GM19035 (cell line): ENCODE measurements at regions not wholly inside any gene's neighbourhood (a gene's known extent, or its start where the extent isn't known, plus 50 kb on each side); places are given as distances from the start of the nearest gene placed in this dataset.
"Not testable (repeated sequence)": the region's sequence is repeated elsewhere in the genome, so short reads cannot be mapped to it uniquely, and the experiment has no call there.

Source experiments
- ATAC-seq: cut with Tn5 transposase; IDR thresholded peaks from one replicate; pipeline ENCODE4 v1.9.1; 2021; ENCODE audit not compliant: unreplicated experiment

DNA sequence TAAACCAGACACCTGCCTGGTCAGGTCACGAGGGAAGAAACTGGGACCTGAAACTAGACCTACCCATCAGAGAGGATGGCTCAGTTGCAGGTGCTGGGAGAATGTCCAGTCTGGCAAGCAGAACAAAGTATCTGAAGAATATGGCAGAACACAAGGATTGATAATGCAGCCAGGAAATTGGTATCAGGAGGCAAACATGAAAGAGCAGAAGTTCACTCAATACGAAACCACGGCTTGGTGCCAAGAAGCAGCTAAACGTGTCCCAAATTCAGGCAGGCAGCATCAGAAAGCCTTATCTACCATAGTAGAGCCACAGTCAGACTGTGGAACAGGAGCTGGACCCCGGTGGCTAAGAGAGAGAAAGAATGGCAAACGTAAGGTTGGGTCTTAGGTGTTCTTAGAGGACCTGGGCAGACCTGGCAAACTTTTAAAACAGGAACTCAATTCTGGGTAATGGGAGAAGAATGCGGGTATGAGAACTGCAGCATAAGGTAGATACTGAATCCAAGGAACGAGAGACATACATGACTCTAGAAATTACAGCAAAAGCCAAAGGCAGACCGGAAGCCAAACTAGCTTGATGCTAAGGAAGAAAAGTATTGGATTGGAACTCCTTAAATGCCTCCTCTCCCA is 169.0 kb upstream of the NECTIN3 start:
- no peak for ATAC-seq

DNA sequence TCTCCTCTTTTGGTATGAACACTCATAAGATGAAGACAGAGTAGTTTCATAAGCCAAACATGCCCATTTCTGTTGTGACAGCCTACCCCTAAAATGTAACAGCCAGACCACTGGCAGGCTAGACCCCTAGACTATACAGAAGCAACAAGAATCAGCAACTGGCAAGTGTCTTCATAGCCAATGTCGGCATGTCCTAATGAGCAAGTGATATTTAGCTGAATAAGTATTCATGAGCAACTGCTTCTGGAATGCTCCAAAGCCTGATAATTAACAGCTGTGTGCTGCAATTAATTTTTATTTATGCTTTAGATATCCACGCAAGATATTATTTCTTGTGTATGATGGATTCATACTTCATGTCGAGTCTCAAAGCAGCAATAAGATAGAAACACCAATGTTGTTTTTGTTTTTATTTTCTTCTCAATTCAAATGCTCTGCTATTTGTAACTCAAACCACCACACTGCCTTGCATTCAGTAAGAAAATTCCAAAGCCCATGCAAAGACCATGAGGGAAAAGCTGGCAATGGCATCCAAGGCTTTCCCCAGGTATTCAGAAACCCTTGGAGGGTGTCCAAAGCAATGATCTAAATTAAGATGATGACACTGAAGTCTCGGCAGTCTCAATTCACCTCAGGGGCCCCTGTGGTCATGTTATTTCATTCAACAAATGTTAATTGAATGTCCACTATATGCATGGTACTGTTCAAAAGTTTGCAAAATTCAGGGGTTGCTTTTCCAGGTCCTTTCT is 167.7 kb upstream of the NECTIN3 start:
- no peak for ATAC-seq

DNA sequence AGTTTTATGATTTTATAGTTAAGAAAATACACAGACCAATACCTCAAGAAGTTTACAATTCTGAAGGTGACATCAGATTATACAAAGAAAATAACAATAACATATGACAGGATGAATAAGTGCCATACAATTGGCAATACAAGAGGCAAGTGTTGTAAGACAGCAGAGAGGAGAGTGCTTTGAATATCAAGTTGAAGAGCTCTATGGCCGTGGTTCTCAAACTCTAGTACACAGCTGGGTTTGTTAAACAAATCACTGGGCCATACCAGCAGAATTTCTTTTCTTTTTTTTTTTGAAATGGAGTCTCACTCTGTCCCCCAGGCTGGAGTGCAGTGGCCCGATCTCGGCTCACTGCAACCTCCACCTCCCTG is 167.1 kb upstream of the NECTIN3 start:
- ATAC-seq: no peak

DNA sequence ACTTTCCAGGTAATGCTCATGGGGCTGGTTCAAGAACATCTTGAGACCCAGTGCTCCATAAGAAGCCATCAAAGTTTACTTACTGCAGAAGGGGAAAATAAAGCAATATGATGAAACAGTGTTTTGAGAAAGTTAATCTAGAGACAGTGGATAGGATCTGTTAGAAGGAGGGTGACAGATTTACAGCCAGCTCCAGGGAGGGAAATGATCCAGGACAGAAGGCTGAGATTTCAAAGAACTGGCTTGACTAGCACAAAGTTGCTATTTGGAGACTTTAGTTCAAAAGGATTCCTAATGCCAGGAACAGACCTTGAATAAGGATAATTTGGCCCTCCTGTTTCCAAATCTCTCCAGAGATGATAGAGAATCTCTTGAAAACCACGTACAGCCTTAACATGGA is 166.5 kb upstream of the NECTIN3 start:
- ATAC-seq: no peak

DNA sequence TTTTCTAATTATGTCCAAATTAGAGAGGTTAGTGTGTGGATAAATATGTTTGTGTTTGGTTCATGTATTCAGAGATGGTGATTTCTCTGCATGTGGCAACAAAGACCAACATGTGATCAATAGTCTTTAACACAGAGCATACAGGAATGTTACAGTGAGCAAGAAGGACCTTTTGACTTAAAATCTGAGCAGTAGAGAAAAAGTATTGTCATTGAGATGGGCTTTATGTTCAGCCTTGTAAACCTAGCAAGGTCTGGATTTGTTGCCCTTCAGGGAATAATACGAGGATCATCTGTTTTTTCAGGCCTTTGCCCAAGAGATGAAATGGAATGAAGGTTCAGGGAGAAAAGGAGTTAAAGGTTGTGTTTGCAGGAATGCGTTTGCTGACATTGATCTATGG is 161.8 kb upstream of the NECTIN3 start:
- ATAC-seq: no peak

DNA sequence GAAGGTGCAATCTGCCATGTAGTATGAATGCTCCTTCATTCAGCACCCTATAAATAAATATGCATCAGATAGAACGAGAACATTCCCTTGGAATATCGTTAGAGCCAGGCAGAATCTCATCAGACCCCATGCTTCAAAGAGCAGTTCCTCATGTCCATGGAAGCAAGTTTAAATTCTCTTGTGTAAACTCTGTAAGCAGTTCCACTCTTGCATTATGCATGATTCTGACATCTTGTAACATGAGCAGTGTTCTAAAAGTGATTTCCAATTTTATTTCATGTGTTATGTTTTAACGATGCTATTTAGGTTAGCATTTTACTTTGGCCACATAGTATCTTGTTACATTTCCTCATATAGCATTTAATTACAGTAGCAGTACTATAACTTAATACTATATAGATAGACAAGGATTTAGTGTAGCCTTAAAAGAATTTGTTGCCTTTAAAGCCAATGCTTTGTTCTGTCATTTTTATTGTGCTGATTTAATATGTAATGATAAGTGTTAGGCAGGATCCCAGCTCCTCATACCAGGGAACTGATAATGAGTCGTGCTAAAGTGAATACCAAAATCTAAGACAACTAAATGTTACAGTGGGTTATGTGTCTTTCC is 161.2 kb upstream of the NECTIN3 start:
- no peak for ATAC-seq

DNA sequence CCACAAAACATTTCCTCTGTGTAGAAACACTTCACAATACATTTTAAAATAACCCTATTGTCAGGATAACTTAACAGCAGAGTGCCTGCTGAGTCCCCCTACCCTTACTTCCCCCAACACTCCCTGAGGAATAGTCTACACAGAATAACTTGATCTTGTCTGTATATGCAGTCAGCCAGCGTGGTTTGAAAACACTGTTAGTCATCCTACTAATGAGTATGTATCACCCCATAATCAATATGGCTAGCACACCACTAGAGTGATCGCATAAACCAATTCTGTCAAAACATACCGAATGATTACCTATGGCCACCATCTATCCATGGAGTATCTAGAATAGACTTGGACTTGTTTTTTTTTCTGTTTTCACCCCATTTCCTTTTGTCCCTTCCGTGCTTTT is 152.7 kb upstream of the NECTIN3 start:
- ATAC-seq: no peak

DNA sequence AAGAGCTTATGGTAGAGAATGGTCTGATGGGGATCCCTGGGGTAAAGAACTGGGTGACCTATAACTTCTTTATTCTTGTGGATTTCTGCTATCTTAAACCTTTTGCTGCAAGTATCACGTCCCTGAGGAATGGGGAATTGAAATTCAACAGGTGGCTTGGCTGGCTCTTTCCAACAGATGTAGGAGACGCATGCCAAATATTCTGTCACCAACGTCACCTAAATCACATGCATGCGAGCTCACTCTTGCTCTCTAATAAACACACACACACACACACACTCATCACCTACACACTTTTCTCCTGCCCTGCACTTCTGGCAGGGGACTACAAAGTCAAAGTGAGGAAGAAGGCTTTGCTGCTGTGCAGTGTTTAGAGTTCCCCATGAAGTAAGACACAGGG is 145.8 kb upstream of the NECTIN3 start:
- no peak for ATAC-seq

DNA sequence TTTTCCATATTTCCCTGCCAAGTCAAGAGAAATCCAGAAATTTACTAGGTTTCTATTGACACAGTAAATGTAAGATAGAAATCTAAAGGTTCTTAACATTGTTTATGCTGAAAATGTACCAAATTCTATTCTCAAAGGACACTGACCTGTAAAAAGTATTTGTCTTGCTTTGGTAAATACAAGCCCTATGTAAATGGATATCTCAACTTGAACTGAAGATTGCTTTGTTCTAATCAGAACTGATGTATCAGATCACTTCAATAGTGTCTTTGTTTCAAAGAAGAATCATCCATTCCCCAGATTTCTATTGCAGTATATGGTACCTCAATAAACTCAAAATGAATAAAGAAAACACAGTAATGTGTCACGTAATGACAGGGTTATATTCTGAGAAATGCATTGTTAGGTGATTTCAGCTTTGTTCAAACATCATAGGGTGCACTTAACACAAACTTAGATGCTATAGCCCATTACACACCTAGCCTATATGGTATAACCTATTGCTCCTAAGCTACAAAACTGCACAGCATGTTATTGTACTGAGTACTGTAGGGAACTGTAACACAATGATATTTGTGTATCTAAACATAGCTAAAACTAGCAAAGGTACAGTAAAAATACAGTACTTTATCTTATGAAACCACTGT is 143.5 kb upstream of the NECTIN3 start:
- no peak for ATAC-seq

DNA sequence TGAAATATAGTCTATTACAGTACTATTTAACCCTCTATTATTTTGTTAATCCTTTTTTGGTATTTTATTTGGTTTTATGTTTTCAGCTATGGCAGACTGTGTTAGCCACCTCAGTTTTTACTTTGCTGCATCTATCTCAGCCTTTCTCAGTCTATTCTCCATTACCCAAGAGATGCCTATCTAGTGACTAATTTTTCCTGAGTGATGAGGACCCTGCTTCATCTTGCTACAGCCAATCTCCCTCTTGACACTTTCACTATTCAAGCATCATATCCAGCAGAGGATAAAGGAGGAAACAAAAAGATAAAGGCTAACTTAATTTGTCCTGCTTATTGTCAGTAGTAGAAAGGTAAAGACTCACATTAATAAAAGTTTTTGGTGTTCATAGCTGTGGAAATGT is 141.8 kb upstream of the NECTIN3 start:
- ATAC-seq: no peak

DNA sequence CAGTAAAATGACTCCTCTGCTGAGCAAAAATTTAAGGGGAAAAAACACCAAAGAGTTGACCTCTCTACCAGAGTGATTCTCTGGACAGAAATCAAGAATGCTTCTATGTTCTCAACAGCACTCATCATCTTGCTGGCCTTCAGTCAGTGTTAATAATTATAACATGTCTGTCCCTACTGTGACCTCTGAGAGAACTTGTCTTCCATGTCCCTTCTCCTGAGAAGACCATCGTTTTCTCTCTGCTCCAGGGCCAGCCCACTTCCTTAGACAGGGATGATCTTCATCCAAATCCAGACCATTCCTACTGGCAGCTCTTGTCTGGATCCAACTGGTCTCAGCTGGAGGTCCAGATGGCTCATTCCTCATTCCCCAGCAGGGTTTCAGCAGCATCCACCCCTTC is 139.0 kb upstream of the NECTIN3 start:
- ATAC-seq: no peak

DNA sequence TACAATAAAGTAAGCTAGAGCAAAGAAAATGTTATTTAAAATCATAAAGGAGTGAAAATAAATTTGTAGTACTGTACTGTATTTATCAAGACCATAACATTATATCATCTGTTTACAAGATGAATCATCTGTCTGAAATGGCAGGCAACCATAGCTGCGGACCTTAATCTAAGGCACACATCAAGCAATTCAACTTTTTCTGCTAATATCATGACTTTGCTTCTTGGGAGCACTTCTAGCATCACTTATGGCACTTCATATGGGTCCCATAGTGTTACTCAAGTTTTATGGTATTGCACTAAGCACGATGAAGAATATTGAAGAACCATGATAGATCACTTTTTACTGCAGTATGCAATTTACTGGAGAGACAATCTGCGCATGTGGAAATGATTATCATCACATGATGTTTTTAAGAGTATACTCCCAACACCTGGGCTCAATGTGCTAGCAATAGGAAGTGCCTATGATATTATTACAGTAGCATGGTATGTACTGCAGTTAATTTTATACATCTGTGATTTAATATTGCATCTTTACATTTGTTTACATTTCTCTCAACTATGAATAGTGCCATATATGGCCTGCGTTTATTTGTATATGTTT is 137.7 kb upstream of the NECTIN3 start:
- no peak for ATAC-seq

DNA sequence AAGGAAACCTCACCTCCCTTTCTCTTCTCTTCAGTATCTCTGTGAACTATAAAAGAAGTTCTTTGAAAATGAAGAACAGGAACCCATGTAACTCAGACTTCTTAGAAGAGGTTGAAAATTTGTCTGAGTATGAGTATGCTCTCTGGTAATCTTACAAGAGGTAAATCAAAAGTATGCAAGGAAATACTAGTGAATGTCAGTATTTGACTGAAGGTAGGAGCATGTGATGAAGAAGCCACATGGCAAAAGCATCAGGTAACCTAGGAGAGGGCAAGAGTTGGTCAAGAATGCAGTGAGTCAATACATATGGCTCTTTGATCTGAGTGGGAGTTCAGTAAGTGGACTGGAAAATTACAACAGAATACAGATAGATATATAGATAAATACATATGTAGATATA is 133.0 kb upstream of the NECTIN3 start:
- ATAC-seq: no peak

DNA sequence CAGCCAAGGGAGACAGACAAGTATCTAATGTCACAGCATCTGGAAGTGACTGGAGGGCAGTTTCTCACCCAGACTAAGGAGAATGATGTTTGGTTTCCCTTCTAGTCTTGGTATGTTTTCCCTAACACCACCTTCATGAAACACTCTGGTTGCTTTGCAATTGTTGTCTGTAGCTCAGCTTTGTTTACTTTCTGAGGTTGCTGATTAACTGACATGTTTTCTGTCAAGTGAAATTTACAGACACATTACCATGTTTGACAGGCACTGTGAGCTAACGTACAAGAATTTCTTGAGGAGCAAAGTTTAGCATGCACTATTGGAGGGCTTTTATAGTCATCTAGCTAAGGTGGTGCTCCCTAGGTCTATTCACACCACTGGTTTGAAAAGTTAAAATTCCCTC is 131.6 kb upstream of the NECTIN3 start:
- no peak for ATAC-seq

DNA sequence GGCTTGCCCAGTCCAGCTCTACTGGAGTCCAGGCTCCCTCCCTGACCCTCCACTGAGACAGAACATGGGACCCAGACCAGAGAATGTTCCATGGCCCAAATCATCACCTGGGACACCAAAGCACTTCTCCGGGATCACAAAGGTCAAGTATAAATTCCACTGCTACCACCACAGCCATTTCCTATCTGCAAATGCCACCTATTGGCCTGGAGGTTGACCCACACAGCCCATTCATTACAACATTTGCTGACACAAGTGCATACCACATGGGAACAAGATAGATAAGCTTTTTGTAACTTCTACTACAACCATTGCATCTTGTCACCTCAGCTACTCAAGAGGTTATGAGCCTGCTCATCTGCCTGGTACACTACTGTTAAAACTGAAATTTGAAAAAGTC is 126.8 kb upstream of the NECTIN3 start:
- ATAC-seq: no peak

DNA sequence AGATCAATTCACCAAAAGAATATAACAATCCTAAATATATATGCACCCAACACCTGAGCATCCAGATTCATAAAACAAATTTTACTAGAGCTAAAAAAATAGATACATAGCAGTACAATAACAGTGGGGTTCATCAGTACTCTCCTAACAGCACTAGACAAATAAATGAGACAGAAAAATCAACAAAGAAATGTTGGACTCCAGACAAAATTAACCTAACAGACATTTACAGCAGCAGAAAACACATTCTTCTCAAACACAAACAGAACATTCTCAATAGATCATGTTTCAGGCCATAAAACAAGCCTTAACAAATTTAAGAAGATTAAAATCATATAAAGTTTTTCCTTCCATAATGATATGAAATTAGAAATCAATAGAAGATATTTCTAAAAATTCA is 124.8 kb upstream of the NECTIN3 start:
- no peak for ATAC-seq

DNA sequence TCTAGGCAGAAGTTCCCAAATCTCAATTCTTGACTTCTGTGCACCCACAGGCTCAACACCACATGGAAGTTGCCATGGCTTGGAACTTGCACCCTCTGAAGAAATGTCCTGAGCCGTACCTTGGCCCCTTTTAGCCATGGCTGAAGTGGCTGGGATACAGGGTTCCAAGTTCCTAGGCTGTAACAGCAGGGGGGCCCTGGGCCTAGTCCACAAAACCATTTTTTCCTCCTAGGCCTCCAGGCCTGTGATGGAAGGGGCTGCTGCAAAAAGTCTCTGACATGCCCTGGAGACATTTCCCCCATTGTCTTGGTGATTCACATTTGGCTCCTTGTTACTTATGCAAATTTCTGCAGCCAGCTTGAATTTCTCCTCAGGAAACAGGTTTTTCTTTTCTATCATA is 122.4 kb upstream of the NECTIN3 start:
- not testable (repeated sequence) for ATAC-seq

DNA sequence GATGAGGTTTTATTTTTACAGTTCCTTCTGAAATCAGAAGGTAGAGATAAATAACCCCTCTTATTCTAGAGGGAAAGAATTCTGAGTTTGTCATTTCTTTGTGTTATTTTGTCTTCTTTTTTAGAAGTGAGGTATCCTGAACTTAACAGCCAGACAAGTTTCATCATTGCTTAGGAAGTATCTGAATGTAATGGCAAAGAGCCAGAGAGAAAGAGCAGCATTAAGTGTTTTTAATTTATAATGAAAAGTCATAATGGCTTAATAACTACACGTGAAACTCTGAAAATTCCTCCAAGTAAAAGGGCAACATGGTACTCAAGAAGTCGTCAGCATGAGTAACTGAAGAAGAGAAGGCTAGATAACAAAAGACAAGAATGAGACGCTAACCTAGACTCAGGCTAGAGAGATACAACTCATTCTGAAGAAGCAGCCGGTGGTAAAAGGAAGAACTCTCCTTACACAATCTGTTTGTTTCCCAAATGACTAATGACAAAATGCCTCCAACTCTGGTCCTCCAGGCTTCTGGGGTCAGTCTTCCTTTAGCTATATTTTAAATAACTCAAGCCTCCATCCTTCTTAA is 116.2 kb upstream of the NECTIN3 start:
- no peak for ATAC-seq

DNA sequence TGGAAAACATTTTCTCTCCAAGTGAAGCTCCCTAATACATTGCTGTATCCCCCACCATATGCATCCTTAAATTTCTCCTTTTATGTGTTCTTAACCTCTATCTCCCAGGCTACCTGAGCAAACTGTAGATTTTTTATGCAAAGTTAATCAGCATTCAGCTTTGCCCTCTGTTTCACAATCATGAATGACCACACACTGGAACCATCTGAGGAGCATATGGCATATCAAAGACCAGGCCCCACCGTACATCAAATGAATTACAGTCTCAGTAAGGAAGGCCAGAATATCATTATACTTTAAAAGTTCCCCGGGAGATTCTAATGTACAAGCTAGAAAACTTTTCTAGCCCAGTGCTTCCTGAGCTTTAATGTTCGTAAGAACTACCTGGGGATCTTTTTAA is 115.5 kb upstream of the NECTIN3 start:
- no peak for ATAC-seq

DNA sequence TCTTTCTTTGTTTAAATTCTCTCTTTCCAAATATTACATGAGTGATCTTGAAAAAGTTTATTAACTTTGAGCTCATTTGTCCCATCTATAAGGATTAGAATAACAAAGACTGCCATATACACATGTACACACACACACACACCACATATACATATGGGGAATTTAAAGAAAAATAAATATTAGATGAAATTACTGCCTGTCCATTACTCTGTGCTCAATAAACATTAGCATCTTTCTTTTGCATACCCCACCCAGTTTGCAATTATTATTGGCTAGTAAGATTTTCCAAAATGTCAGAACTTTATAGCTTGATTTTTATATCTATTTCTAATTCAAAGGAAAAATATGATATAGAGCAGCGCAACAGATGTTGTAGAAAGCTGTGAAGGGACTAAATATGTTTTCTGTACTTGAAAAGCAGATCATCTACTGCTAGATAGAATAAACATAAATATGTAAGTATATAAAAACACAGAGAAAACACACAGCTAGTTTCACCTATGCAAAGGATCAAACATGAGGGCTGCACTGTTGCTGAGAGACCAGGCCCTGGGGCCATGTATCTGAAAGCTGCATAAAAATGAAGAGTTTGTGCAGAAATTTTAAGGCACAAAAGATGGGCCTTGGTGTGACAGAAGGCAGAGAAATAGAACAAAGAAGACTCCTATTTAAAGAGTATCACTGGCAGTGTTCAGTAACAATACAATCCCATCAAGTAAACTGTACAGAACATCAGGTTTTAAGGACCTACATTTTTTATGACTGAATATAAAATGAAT is 114.2 kb upstream of the NECTIN3 start:
- ATAC-seq: no peak
